ENCODE measurements at regions not wholly inside any gene's neighbourhood (a gene's known extent, or its start where the extent isn't known, plus 50 kb on each side); places are given as distances from the start of the nearest gene placed in this dataset.

GRCh38 chr3:15979900-15980299 is 182.1 kb upstream of the ANKRD28 start:
- Histone ChIP-seq H3K36me3 (ENCODE audit: insufficient read depth, low read length) (no peaks in the 10 kb centered on the region), H3K79me2 (replicated peaks; ENCODE audit: insufficient read depth, low read length) (no peaks in the 10 kb centered on the region), H3K9me3 (ENCODE audit: low read length) (no peaks in the 10 kb centered on the region), H4K20me1 (ENCODE audit: insufficient read depth) (no peaks in the 10 kb centered on the region), H2AFZ (ENCODE audit: low read depth, low read length) (no peak overlapping the region), H3F3A (ENCODE audit: insufficient read depth, low read length, poor library complexity, severe bottlenecking) (no peaks in the 10 kb centered on the region), H3K4me3 (ENCODE audit: low read length) (no peak overlapping the region), H3K9ac (ENCODE audit: low read length) (no peak overlapping the region), H3K27me3 (ENCODE audit: insufficient read depth, low read depth, low read length) (no peaks in the 10 kb centered on the region), H3K4me2 (ENCODE audit: low read length) (no peak overlapping the region), H3K27ac (ENCODE audit: low read length) (no peak overlapping the region), H3K9me2 (ENCODE audit: insufficient read depth, low read length) (no peaks in the 10 kb centered on the region)
- TF ChIP-seq EP300 (conservative IDR thresholded peaks at IDR 0.05; ENCODE audit: poor library complexity, severe bottlenecking) (no peak), RAD21 (conservative IDR thresholded peaks at IDR 0.05) (no peak), CTCF (IDR thresholded peaks at IDR 0.05; ENCODE audit: poor library complexity, severe bottlenecking) (no peak)
- TF ChIP-seq, protein P1, sequence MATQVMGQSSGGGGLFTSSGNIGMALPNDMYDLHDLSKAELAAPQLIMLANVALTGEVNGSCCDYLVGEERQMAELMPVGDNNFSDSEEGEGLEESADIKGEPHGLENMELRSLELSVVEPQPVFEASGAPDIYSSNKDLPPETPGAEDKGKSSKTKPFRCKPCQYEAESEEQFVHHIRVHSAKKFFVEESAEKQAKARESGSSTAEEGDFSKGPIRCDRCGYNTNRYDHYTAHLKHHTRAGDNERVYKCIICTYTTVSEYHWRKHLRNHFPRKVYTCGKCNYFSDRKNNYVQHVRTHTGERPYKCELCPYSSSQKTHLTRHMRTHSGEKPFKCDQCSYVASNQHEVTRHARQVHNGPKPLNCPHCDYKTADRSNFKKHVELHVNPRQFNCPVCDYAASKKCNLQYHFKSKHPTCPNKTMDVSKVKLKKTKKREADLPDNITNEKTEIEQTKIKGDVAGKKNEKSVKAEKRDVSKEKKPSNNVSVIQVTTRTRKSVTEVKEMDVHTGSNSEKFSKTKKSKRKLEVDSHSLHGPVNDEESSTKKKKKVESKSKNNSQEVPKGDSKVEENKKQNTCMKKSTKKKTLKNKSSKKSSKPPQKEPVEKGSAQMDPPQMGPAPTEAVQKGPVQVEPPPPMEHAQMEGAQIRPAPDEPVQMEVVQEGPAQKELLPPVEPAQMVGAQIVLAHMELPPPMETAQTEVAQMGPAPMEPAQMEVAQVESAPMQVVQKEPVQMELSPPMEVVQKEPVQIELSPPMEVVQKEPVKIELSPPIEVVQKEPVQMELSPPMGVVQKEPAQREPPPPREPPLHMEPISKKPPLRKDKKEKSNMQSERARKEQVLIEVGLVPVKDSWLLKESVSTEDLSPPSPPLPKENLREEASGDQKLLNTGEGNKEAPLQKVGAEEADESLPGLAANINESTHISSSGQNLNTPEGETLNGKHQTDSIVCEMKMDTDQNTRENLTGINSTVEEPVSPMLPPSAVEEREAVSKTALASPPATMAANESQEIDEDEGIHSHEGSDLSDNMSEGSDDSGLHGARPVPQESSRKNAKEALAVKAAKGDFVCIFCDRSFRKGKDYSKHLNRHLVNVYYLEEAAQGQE (IDR thresholded peaks at IDR 0.05; ENCODE audit: borderline replicate concordance) = no peak

DNA sequence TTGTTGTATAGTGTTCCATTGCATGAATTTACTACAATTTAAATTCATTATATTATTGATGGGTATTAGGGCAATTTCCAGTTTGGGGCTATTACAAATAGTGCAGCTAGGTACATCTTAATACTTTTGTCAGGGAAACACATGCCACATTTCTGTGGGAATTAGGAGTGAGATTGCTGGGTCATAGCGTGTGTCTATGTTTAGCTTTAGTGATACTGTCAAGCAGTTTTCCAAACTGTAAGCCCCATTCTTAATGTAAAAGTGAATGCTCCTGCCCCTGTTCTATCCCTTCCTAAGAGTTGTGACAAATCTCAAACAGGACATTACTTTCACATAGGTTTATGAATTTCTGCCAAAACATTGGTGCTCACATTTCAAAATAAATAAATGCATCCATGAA is 184.5 kb upstream of the ANKRD28 start:
- Histone ChIP-seq H3K9me3 (ENCODE audit: low read length) (no peaks in the 10 kb centered on the region), H3K79me2 (replicated peaks; ENCODE audit: insufficient read depth, low read length) (no peaks in the 10 kb centered on the region), H3K9ac (ENCODE audit: low read length) (peak overlapping the region; percentile 53), H3K4me3 (ENCODE audit: low read length) (peak overlapping the region; percentile 42), H2AFZ (ENCODE audit: low read depth, low read length) (peak overlapping the region; percentile 83), H3K36me3 (ENCODE audit: insufficient read depth, low read length) (no peaks in the 10 kb centered on the region), H3K4me2 (ENCODE audit: low read length) (peak overlapping the region; percentile 38), H3K9me2 (ENCODE audit: insufficient read depth, low read length) (no peaks in the 10 kb centered on the region), H3K27me3 (ENCODE audit: insufficient read depth, low read depth, low read length) (no peaks in the 10 kb centered on the region), H3K27ac (ENCODE audit: low read length) (peak overlapping the region; percentile 73), H3F3A (ENCODE audit: insufficient read depth, low read length, poor library complexity, severe bottlenecking) (no peaks in the 10 kb centered on the region), H4K20me1 (ENCODE audit: insufficient read depth) (no peaks in the 10 kb centered on the region)
- TF ChIP-seq MXI1 (conservative IDR thresholded peaks at IDR 0.05; ENCODE audit: poor library complexity, severe bottlenecking) (no peak), TAF1 (IDR thresholded peaks at IDR 0.05; ENCODE audit: low read depth) (no peak), EZH2 (IDR thresholded peaks at IDR 0.05; ENCODE audit: borderline replicate concordance, insufficient read depth, low read length, poor library complexity, severe bottlenecking) (no peak), CTCF (IDR thresholded peaks at IDR 0.05; ENCODE audit: poor library complexity, severe bottlenecking) (no peak), POLR2AphosphoS5 (IDR thresholded peaks at IDR 0.05) (no peak)
- TF ChIP-seq, protein P1 (IDR thresholded peaks at IDR 0.05; ENCODE audit: borderline replicate concordance) = peak; percentile 9
